ENCODE measurements at regions not wholly inside any gene's neighbourhood (a gene's known extent, or its start where the extent isn't known, plus 50 kb on each side); places are given as distances from the start of the nearest gene placed in this dataset.
"Not testable (repeated sequence)": the region's sequence is repeated elsewhere in the genome, so short reads cannot be mapped to it uniquely, and the experiment has no call there.

- 94% methylated on average over 1 of the region's 1 CpG for WGBS
- Histone ChIP-seq H3K36me3 (no peaks in the 10 kb centered on the region), H3K27me3 (no peaks in the 10 kb centered on the region), H3K4me3 (no peak overlapping the region), H3K9me3 (no peaks in the 10 kb centered on the region), H3K4me1 (no peaks in the 10 kb centered on the region), H3K27ac (replicated peaks in 1 of 4) (no peak overlapping the region)
- DNase-seq (ENCODE audit: extremely low spot score) = no peak
- intact Hi-C loops (cut with DNase I) = no loop called here
- no peak for TF ChIP-seq POLR2A (IDR thresholded peaks at IDR 0.05; ENCODE audit: low read depth)
- no peak for TF ChIP-seq CTCF (IDR thresholded peaks at IDR 0.05)
- no peak for TF ChIP-seq POLR2AphosphoS5 (IDR thresholded peaks at IDR 0.05)
- TF ChIP-seq EP300 (IDR thresholded peaks at IDR 0.05) = no peak
Observed at GRCh38 chr7:124618871-124619270, 146.7 kb downstream of the GPR37 start.

GRCh38 chr7:124618051-124618450, 147.5 kb downstream of the GPR37 start:
- H3K9me3 ChIP-seq; H3K27ac ChIP-seq (replicated peaks in 1 of 4); H3K27me3 ChIP-seq; H3K4me3 ChIP-seq; H3K4me1 ChIP-seq; intact Hi-C loops (cut with DNase I); DNase-seq (ENCODE audit: extremely low spot score); H3K36me3 ChIP-seq: not testable (repeated sequence)
- WGBS = 81% methylated on average over 2 of the region's 2 CpGs

GRCh38 chr7:124603066-124603465, 162.5 kb downstream of the GPR37 start:
- H3K27me3 ChIP-seq = no peaks in the 10 kb centered on the region
- H3K36me3 ChIP-seq = no peaks in the 10 kb centered on the region
- H3K4me1 ChIP-seq = no peaks in the 10 kb centered on the region
- no peak overlapping the region for H3K4me3 ChIP-seq
- TF ChIP-seq POLR2A (IDR thresholded peaks at IDR 0.05; ENCODE audit: low read depth) = no peak
- TF ChIP-seq CTCF (IDR thresholded peaks at IDR 0.05) = no peak
- TF ChIP-seq POLR2AphosphoS5 (IDR thresholded peaks at IDR 0.05) = no peak
- TF ChIP-seq EP300 (IDR thresholded peaks at IDR 0.05) = no peak
- no peak for DNase-seq (ENCODE audit: extremely low spot score)
- no peaks in the 10 kb centered on the region for H3K9me3 ChIP-seq
- no peak overlapping the region for H3K27ac ChIP-seq (replicated peaks in 1 of 4)
- intact Hi-C loops (cut with DNase I) = no loop called here
- WGBS = 94% methylated on average over 1 of the region's 1 CpG

GRCh38 chr7:124597509-124597908, 168.1 kb downstream of the GPR37 start:
- Histone ChIP-seq H3K4me3 (no peak overlapping the region), H3K27me3 (no peaks in the 10 kb centered on the region), H3K36me3 (no peaks in the 10 kb centered on the region), H3K4me1 (no peaks in the 10 kb centered on the region), H3K27ac (replicated peaks in 1 of 4) (no peak overlapping the region), H3K9me3 (no peaks in the 10 kb centered on the region)
- intact Hi-C loops (cut with DNase I) = no loop called here
- TF ChIP-seq CTCF (IDR thresholded peaks at IDR 0.05) (no peak), EP300 (IDR thresholded peaks at IDR 0.05) (no peak), POLR2AphosphoS5 (IDR thresholded peaks at IDR 0.05) (no peak), POLR2A (IDR thresholded peaks at IDR 0.05; ENCODE audit: low read depth) (no peak)
- DNase-seq (ENCODE audit: extremely low spot score) = no peak

GRCh38 chr7:124596881-124597280, 168.7 kb downstream of the GPR37 start:
- 79% methylated on average over 1 of the region's 1 CpG for WGBS
- no peaks in the 10 kb centered on the region for H3K27me3 ChIP-seq

More at GRCh38 chr7:124596881-124597280, 168.7 kb downstream of the GPR37 start:
- no peaks in the 10 kb centered on the region for H3K4me1 ChIP-seq
- H3K4me3 ChIP-seq = no peak overlapping the region
- H3K36me3 ChIP-seq = no peaks in the 10 kb centered on the region
- TF ChIP-seq CTCF (IDR thresholded peaks at IDR 0.05) (no peak), POLR2AphosphoS5 (IDR thresholded peaks at IDR 0.05) (no peak), POLR2A (IDR thresholded peaks at IDR 0.05; ENCODE audit: low read depth) (no peak), EP300 (IDR thresholded peaks at IDR 0.05) (no peak)
- intact Hi-C loops (cut with DNase I) = no loop called here
- no peak overlapping the region for H3K27ac ChIP-seq (replicated peaks in 1 of 4)
- DNase-seq (ENCODE audit: extremely low spot score) = no peak
- no peaks in the 10 kb centered on the region for H3K9me3 ChIP-seq
